HG03378 (cell line): ENCODE measurements at regions not wholly inside any gene's neighbourhood (a gene's known extent, or its start where the extent isn't known, plus 50 kb on each side); places are given as distances from the start of the nearest gene placed in this dataset.
"Not testable (repeated sequence)": the region's sequence is repeated elsewhere in the genome, so short reads cannot be mapped to it uniquely, and the experiment has no call there.

Experiments
- ATAC-seq: cut with Tn5 transposase; IDR thresholded peaks from one replicate; pipeline ENCODE4 v1.9.1; 2021; ENCODE audit warnings: mild to moderate bottlenecking, moderate library complexity; ENCODE audit not compliant: unreplicated experiment

GRCh38 chr6:159416891-159417560, 247.8 kb downstream of the FNDC1 start:
- no peak for ATAC-seq

DNA sequence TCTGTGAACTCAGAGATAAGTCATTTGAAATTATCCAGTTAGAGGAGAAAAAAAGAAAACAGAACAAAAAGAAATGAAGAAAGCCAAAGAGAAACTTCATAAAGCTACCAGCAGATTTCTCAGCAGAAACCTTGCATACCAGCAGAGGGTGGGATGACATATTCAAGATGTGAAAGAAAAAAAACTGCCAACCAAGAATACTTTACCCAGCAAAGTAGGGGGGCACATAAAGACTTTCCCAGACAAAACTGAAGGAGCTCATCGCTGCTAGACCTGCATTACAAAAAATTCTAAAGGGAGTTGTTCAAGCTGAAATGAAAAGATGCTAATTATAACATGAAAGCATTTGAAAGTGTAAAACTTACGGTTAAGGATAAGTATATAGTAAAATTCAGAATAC, 246.3 kb downstream of the FNDC1 start:
- ATAC-seq: no peak

DNA sequence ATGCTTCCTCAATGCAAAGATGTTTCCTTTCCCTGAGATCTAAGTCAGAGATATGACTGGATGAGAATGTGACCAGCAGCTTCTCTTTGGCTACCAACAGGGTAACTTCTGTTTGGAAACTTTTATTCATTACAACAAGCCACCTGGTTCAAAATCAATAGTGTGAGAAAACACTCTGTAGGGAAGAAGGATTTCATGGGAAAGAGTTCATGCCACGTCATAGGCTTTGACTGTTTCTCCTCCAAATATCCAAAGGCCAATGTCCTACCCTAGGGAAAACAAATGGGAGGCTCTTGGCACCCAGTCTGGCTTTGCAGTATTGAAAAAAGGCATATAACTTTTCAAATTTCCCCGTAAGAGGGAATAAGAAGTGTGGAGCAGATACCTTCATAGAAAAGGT, 245.5 kb downstream of the FNDC1 start:
- ATAC-seq: no peak

DNA sequence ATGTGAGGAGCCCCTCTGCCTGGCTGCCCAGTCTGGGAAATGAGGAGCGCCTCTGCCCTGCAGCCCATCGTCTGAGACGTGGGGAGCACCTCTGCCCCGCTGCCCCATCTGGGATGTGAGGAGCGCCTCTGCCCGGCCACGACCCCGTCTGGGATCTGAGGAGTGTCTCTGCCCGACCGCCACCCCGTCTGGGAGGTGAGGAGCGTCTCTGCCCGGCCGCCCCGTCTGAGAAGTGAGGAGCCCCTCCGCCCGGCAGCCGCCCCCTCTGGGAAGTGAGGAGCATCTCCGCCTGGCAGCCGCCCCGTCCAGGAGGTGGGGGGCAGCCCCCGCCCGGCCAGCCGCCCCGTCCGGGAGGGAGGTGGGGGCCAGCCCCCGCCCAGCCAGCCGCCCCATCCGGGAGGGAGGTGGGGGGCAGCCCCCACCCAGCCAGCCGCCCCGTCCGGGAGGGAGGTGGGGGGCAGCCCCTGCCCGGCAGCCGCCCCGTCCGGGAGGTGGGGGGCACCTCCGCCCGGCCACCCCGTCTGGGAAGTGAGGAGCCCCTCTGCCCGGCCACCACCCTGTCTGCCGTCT, 238.1 kb downstream of the FNDC1 start:
- not testable (repeated sequence) for ATAC-seq

DNA sequence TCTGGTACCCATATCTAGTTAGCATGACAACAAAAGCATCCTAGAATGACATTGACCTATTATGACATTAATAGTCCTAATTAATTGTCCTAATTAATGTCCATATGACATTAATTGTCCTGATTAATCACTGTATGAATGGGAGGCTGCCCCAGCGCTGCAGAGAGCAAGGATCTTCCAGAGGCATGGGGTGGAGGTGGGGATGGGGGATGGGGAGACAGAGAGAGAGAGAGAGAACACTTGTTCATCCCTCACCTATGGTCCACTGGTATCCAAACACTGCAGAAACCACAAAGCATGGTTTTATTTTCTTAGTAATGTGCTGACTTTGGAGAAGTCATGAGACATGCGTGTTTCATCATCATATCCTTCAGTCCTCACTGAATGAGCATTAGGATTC, 235.1 kb downstream of the FNDC1 start:
- no peak for ATAC-seq

GRCh38 chr6:159400826-159401225, 231.6 kb downstream of the FNDC1 start:
- no peak for ATAC-seq

GRCh38 chr6:159399751-159400221, 230.6 kb downstream of the FNDC1 start:
- no peak for ATAC-seq

DNA sequence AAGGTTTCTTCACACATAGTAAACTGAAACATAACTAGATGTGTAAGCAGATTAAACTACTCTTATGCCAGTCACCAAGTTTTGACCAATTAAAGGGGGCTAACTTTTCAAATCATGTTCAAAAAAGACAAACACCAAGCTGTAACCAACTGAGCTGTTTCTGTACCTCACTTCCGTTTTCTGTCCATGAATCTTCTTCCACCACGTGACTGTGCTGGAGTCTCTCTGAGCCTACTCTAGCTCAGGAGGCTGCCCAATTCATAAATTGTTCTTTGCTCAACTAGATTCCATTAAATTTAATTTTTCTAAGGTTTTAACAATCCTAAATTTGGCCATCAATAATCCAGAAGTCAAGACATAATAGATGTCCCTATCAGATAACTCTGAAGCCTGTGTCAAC, 229.4 kb downstream of the FNDC1 start:
- no peak for ATAC-seq

DNA sequence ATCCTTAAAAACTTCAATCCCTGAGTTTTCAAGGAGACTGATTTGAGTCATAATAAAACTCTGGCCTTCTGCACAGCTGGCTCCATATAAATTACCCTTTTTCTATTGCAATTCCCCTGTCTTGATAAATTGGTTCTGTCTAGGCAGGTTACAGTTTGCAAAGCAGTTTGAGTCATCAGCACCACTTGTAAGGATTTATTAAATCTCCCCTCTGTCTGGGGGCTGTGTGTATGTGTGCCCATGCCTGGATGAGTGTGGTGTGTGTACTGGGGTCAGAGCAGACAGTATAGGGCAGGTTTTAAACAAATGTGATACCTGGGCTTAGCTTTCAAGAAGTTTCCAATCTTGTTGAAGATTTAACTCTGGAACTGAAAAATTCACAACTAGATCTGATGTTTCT, 228.6 kb downstream of the FNDC1 start:
- no peak for ATAC-seq

DNA sequence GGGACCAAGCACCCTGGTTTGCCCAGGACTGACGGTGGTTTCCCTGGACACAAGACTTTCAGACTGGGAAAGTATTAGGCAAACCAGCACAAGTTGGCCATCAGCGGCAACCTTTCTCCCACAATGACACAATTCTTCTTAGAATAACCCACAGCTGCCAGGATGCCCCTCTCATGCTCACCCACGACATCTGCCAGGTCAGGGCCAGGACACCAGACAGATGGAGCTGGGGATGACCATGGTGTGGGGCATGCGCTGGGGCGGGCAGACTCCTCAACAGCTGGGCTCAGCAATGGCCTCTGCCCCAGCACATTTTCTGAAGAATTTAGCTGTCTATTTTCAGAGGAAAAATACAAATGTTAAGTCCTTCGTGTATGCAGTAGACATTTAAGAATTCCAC, 226.4 kb downstream of the FNDC1 start:
- ATAC-seq: no peak

DNA sequence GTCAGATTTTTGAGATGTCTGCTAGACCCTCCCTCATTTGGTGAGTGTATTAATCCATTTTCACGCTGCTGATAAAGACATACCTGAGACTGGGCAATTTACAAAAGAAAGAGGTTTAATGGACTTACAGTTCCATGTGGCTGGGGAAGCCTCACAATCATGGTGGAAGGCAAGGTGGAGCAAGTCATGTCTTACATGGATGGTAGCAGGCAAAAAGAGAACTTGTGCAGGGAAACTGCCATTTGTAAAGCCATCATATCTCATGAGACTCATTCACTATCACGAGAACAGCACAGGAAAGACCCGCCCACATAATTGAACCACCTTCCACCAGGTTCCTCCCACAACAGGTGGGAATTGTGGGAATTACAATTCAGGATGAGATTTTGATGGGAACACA, 223.5 kb downstream of the FNDC1 start:
- ATAC-seq: not testable (repeated sequence)

DNA sequence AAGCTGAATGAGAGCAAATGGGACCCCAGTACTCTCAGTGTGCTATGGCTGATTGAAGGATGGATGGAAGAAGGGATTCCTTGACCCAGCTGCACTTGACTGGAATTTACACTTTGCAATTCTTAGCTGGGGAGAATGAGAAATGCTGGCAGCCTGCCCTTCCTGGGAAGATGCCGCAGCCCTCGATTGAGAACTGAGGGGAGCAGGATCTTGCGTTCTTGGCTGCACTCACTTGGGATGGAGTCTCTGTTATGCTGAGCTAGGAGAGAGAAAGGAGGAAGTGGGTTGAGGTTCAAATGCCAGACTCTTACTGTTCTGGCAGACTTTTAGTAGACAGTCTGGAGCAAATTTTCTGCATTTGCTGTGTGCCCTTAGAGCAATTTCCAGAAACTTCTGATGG, 221.2 kb downstream of the FNDC1 start:
- ATAC-seq: no peak

DNA sequence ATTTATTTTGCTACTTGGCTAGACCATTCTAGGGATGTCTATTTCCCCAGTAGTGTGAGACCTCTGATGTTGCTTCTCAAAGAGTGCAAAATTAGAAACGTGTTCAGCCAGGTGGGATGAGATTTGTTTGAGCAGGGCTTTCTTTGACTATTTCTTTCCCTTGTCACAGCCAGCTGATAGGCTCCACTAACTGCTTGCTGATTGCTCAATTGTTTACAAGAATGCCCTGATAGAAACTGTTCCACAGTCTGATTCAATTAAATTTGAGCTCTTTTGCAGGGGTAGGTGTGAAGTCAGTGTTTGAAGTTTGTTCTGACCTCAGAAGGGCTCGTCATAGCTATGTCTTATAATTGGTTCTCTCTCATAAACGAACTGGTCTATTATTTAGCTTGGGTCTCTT, 220.5 kb downstream of the FNDC1 start:
- ATAC-seq: no peak

DNA sequence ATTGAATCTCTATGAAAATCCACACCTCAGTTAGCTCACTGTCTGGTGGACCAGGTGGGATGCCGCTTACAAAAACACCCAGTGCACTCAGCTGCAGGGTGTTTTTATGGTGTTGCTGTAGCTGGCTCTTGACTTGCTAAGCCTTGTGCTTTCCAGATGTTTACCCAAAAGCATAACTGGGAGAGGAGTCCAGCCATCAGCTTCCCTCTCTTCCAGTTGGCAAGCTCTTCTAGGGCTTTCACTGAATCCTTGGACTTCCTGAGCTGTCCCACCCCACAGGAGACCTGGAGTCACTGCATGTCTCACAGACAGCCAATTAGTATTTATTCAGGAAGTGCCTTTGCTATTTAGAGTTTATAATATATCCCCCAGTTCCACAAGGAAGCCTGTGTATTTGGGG, 210.9 kb downstream of the FNDC1 start:
- ATAC-seq: no peak

DNA sequence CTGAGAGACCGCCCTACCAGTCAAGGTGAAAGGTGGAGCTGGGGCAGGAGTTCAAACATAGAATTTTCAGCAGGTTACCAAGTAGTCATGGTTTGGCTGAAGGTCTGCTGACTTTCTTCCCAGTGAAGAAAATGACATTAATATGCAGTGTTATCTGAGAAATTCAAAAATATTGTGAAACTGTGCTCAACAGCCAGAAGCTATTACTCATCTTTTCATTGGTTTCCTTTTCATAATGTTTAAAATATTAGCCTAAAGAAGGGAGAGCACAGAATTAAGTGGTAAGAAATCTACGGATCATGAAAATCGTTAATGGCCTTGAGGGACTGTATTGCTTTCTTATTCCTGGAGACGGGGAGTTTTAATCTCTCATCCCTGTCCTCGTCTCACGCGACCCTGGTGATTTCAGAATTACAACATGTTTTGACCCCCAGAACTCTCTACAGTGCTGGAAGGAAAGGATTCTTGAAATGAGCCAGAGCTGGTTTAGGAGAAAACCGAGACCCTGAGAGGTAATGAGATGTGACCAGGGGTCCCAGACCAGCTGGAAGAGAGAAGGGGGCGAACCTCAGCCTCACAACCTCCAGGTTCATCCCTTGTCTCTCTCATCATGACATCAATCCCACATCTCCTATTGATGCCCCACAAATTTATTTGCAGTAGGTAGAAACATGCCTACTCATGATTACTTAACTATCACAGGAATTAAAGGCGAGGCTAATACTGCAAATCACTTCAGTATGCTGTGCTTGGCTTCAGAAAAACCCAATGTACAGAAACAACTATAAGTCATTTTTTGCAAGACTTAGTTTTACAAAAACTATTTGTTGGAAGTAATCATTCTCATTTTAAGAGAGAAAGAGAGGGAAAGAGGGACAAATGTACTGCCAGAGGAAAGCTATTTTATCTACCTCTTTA, 209.5 kb downstream of the FNDC1 start:
- no peak for ATAC-seq

- ATAC-seq: no peak
Measured at GRCh38 chr6:159376516-159377158, 207.4 kb downstream of the FNDC1 start.

GRCh38 chr6:159375014-159375413, 205.8 kb downstream of the FNDC1 start:
- no peak for ATAC-seq

- ATAC-seq: no peak
Measured at GRCh38 chr6:159373670-159374069, 204.5 kb downstream of the FNDC1 start.

- ATAC-seq: no peak
Measured at GRCh38 chr6:159372333-159372732, 203.1 kb downstream of the FNDC1 start.

- no peak for ATAC-seq
Measured at GRCh38 chr6:159360306-159360705, 191.1 kb downstream of the FNDC1 start.

DNA sequence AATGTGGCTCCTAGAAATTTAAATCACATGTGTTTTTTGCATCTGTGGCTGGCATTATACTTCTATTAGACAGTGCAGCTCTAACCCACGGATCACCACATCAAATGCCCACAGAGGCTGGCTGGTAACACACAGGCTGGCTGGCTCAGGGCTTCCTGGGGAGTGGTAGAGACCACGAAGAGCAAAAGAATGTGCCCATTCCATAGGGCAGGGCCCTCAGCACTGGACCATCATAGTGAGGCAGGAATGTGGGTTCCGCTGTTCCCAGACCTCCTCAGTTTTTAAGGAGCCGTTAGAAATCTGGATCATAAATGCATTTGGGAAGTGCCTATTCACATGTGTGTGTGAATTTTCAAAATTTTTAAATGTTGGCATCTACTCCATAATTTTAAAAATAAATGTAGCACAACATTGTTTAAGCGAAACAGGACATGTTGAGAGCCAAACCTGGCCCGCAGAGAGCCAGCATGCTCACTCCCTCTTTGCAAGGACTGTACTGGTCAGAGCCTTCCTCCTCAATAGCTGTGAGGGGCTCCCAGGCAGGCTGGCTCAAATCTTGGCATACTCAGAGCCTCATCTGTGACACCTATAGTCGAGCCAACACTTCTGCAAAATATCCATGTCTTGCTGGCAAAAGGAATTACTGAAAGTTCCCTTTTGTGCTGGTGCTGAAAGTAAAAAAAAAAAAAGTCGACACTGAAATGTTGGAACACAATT, 190.5 kb downstream of the FNDC1 start:
- no peak for ATAC-seq
